ENCODE measurements at regions not wholly inside any gene's neighbourhood (a gene's known extent, or its start where the extent isn't known, plus 50 kb on each side); places are given as distances from the start of the nearest gene placed in this dataset.
"Not testable (repeated sequence)": the region's sequence is repeated elsewhere in the genome, so short reads cannot be mapped to it uniquely, and the experiment has no call there.

DNA sequence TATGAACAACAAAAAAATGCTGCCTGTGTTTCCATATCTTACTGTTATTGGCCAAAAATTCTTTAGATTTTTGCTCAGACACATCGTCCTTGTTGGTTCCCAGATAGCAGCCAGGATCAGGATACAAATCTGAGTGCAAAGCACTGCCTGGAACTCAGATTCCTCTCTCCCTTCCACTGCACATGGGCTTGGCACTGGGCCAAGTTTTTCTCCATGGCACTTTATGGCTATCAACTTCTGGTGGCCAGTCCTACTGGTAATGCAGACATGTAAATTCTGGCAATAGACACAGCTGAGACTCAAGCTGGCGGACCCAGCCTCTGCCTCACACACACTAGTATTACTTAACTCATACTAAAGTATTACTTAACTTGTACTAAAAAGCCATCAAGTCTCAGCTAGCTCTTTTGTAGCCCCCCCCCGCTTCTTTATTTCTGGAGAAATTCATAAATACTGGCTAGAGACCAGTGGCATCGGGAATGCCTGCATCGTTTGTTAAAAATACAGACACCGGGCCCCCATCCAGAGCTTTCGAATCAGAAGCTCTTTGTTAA lies 181.2 kb upstream of the COX10 start:
- intact Hi-C loops (cut with DNase I, micrococcal nuclease) = no loop called here
- DNase-seq (peak in 1 of 2 donors; percentile 13), ATAC-seq (no peak)

DNA sequence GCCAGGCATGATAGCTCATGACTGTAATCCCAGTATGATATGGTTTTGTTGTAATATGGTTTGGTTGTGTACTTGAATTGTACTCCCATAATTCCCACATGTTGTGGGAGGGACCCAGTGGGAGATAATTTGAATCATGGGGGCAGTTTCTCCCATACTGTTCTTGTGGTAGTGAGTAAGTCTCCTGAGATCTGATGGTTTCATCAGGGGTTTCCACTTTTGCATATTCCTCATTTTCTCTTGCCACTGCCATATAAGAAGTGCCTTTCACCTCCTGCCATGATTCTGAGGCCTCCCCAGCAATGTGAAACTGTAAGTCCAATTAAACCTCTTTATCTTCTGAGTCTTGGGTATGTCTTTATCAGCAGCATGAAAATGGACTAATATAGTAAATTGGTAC lies 160.3 kb upstream of the COX10 start:
- not testable (repeated sequence) for ATAC-seq, DNase-seq
- intact Hi-C loops (cut with DNase I, micrococcal nuclease) = loop anchor here in 1 of 2 donors (5.0 kb wide), 1 partner anchor 172 kb away; no protein-coding TSS in a partner anchor

GRCh38 chr17:13909901-13910519 lies 159.3 kb upstream of the COX10 start:
- intact Hi-C loops (cut with DNase I, micrococcal nuclease) = loop anchor here in 1 of 2 donors (5.0 kb wide), 1 partner anchor 173 kb away; no protein-coding TSS in a partner anchor
- no peak for DNase-seq
- ATAC-seq = no peak

- no peak for ATAC-seq
- DNase-seq = no peak
- intact Hi-C loops (cut with DNase I, micrococcal nuclease) = no loop called here
Observed at GRCh38 chr17:13917634-13918033, 151.7 kb upstream of the COX10 start.

- ATAC-seq = no peak
- intact Hi-C loops (cut with DNase I, micrococcal nuclease) = no loop called here
Observed at GRCh38 chr17:13918247-13918646, 151.1 kb upstream of the COX10 start.

GRCh38 chr17:13919818-13920217 lies 149.5 kb upstream of the COX10 start:
- DNase-seq (no peak), ATAC-seq (no peak)
- intact Hi-C loops (cut with DNase I, micrococcal nuclease) = no loop called here

More at GRCh38 chr17:13918247-13918646, 151.1 kb upstream of the COX10 start:
- DNase-seq = no peak

DNA sequence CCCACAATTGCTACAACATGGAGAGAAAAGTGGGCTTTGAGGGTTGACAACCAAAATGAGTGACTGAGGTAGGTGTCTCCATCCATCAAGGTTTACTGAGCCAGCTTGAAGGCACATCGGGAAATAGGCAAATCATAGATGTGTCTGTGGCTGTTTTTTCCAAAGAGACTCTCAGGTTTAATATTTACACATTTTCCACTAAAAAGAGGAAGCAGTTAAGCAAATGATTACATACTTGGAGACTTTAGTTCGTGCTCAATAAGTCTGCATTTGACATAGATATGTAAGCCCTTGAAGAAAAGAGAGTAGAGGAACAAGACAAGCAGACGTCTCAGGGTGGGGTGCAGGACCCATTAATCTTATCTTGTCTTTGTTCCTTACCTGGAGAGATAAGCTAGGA lies 148.9 kb upstream of the COX10 start:
- ATAC-seq (no peak), DNase-seq (no peak)
- intact Hi-C loops (cut with DNase I, micrococcal nuclease) = no loop called here

DNA sequence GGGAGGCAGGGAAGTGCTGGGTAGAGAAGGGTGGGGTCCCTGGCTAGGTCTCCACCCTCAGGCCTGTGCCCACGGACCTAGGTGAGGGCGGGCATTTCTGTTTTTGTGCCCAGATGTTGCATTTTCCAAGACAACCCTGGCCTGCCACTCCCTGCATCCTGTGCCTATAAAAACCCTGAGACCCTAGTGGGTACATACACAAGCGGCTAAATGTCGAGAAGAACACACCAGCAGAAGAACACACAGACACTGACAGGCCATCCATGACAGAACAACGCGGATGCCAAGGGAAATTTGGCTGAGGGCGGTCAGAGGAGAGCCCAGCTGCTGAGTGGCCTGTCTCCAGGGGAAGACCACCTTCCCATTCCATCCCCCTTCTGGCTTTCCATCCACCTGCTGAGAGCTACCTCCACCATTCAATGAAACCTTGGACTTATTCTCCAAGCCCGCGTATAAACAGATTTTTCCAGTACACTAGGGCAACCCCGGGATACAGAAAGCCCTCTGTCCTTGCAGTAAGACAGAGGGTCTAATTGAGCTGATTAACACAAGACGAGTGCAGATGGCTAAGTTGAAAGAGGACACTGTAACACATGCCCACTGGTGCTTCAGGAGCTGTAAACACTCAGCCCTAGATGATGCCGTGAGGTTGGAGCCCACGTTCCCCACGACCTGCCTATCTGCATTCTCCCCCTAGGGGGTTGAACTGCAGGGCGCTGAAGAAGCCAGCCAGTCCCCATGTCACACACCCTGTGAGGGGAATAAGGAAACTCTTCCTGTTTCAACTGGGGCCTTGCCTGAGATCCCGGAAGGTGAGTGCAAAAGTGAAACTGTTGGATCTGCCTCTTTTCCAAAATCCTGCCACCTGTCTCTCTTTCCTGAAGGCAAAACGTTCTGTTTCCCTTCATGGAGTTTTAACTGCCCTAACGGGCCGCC lies 147.2 kb upstream of the COX10 start:
- ATAC-seq = no peak
- intact Hi-C loops (cut with DNase I, micrococcal nuclease) = no loop called here
- no peak for DNase-seq

DNA sequence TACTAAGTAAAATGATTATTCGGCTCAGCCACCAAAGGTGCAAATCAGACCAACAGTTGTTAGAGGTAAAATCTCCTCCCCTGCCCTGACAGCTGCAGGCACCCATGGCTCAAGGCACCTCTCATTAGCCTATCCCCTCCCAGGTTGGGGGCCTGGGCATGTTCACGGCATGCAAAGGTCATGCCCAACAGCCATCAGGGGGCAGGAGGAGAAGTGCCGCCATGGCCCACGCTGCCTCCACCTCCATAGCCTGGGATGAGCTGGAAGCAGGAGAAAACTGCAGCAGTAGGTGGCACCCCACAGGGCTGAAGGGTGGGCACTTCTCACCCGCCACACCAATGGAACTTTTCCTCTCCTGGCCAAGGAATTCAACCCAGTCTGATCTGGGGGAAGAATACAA lies 146.4 kb upstream of the COX10 start:
- DNase-seq = no peak
- intact Hi-C loops (cut with DNase I, micrococcal nuclease) = no loop called here
- no peak for ATAC-seq

DNA sequence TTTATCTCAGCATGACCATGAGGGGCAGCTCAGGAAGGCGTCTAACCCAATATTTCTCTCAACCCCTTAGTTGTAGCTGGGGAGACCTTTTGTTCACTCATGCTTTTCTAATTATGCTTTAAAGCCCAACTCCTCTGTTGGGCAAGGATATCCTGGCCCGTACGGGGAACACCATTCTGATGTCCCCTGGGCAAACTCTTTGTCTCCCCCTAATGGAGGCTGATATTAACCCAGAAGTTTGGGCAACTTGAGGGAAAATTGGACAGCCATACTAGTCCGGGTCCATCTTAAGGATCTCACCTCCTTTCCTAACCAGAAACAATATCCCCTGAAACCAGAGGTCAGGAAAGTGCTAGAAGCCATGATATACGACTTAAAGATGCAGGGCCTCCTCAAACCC lies 143.7 kb upstream of the COX10 start:
- DNase-seq = no peak
- no peak for ATAC-seq
- intact Hi-C loops (cut with DNase I, micrococcal nuclease) = no loop called here

DNA sequence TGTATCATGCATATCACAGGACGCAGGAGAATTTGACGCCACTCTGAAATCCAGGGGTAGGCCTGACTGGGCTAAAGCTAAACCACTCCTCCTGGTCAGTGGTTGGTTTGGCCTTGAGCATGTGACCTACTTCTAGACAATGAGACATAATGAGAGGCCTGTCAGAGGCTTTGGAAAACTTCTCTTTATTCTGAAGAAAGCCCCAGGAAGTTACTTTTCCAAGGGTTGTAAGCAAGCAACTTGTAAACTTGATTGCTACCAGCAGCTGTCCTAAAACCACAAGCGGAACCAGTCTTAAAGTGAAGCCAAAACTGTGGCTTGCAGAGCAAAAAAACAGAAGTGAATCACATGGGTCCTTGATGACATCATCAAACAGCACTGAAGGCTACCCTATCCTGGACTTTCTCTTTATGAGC lies 138.2 kb upstream of the COX10 start:
- ATAC-seq (peak; percentile 12), DNase-seq (no peak)
- intact Hi-C loops (cut with DNase I, micrococcal nuclease) = no loop called here

GRCh38 chr17:13931800-13932460 lies 137.4 kb upstream of the COX10 start:
- ATAC-seq (peak; percentile 46), DNase-seq (peak; percentile 41 to 42)
- intact Hi-C loops (cut with DNase I, micrococcal nuclease) = no loop called here

GRCh38 chr17:13933441-13934276 lies 135.6 kb upstream of the COX10 start:
- intact Hi-C loops (cut with DNase I, micrococcal nuclease) = no loop called here
- DNase-seq (no peak), ATAC-seq (no peak)

DNA sequence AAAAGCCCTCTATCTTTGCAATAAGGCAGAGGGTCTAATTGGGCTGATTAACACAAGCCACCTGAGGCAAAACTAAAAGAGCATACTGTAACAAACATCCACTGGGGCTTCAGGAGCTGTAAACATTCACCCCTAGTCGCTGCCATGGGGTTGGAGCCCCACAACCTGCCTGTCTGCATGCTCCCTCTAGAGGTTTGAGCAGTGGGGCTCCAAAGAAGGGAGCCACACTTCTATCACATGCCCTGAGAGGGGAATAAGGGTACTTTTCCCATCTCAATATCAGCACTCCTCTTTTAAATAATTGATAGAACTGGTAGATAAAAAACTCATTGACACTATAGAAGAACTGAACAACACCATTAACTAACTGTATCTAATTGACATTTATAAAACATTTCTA lies 130.1 kb upstream of the COX10 start:
- no peak for ATAC-seq
- intact Hi-C loops (cut with DNase I, micrococcal nuclease) = no loop called here
- DNase-seq = no peak

GRCh38 chr17:13940858-13941665 lies 128.2 kb upstream of the COX10 start:
- DNase-seq (no peak), ATAC-seq (no peak)
- intact Hi-C loops (cut with DNase I, micrococcal nuclease) = no loop called here

GRCh38 chr17:13941781-13942180 lies 127.5 kb upstream of the COX10 start:
- ATAC-seq (no peak), DNase-seq (no peak)
- intact Hi-C loops (cut with DNase I, micrococcal nuclease) = no loop called here

DNA sequence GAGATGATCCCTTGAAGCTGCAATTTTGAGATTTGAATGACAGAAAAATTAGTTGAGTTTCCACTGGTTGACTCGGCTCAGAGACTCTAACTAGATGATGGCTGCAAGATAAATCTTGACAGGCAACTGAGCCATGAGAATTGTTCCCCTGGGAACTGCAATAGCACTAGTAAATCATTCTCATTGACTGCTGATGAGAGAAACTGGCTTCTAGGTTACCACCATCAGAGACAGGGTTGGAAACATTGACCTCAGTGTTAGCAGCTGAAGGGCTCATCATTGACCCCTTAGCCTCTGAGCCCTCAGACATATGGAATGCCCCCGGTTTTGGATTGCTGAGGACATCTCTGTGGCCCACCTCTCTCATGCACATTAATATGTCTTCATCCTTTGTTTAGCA lies 125.4 kb upstream of the COX10 start:
- DNase-seq = no peak
- intact Hi-C loops (cut with DNase I, micrococcal nuclease) = no loop called here

DNA sequence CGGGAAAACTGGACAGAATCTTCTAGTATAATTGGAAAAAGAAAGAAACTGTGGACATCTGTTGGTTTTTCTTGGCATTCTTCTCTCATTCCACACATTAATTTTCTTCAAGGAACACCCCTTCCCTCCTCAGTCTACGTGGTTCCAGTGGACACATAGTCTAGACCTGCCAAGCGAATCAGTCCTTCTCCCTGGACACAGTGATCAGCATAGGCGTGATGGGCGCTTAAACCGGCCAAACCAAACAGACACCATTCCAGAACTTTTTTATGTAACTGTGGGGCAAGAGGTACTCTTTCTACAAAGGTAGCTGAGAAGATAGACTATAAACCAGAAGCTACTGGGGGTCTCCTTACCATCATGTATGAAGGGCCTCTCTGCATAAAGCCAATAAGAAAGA lies 121.8 kb upstream of the COX10 start:
- no peak for ATAC-seq
- intact Hi-C loops (cut with DNase I, micrococcal nuclease) = no loop called here
- DNase-seq = no peak

More for the DNA sequence above, 125.4 kb upstream of the COX10 start:
- no peak for ATAC-seq

All from left colon (tissue), 2 donors.